HG03045 (cell line): ENCODE measurements at regions not wholly inside any gene's neighbourhood (a gene's known extent, or its start where the extent isn't known, plus 50 kb on each side); places are given as distances from the start of the nearest gene placed in this dataset.

Source experiments
- ATAC-seq: cut with Tn5 transposase; IDR thresholded peaks from one replicate; pipeline ENCODE4 v1.9.1; 2021; ENCODE audit warnings: mild to moderate bottlenecking, moderate library complexity; ENCODE audit not compliant: unreplicated experiment

GRCh38 chr15:39454189-39454986, 126.5 kb upstream of the THBS1 start:
- no peak for ATAC-seq

DNA sequence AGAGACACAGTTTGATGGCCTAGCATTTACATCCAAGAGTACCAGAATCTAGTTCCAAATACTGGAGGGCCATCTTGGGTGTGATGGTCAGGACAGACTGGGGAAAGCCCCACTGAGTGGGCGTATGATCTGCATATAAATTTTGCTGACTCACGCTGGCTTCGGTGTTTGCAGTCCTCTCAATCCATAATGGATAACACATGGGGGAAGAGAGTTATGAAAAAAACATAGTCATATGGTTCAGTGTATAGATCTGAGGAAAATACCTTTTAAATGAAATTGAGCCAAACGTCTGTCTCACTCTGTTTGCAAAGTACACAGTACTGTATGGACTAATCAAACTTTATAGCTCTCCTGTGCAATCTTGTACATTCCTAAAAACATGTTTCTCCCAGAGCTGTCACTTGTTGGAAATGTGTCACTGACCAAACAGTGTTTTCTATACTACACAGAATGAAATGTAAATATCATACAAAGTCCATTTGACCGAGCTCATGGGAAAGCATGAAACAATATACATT, 125.3 kb upstream of the THBS1 start:
- ATAC-seq, result no peak

DNA sequence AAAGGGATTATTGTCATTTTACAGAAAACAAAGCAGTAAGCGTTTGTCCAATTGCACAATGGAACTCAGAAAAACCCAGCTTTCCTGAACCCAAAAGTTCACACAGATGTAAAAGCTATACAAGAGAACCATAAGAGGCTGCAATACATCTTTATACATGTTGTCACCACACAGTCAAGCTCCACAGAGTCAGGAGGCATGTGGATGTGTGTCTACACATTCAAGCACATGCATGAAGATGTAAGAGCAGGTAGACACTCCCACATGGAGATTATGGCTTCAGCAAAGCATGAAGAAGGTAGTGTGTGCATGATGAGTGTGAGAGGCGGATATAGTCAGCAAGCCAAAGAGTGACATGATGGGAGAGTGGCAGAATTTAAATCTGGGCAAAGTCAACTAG, 124.7 kb upstream of the THBS1 start:
- ATAC-seq, result no peak

DNA sequence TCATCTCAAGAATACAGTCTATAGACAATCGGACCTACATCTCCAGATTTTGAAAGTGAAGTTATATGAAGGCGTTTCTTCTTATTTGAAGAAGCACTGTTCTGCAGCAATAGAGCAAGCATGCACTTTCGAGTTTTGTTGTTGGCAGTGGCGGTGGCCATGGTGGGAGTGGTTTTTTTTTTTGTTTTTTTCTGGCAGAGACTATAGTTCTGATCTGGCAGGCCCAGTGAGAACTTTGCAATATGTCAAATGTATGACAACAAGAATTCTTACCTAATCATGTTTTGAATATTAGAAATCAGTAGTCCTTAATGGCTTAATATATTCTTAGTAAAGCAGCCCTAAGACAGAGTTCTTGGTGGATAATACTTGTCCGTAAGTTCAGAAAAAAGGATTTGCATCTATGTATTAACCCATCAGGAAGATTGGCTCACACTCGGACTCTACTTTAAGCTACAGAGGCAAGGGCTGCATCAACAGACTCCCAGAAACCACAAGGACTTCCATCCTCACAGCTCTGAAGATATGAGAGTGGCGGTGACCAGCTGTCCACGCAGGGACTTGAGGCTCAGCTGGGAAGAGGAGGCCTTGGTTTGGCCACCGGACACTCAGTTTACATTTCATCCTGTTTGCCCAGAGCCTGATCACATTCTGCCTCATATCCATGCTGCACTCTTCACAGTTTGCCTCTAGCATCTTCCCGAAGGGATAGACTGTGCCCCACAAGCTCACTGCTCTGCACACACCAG, 124.1 kb upstream of the THBS1 start:
- no peak for ATAC-seq

DNA sequence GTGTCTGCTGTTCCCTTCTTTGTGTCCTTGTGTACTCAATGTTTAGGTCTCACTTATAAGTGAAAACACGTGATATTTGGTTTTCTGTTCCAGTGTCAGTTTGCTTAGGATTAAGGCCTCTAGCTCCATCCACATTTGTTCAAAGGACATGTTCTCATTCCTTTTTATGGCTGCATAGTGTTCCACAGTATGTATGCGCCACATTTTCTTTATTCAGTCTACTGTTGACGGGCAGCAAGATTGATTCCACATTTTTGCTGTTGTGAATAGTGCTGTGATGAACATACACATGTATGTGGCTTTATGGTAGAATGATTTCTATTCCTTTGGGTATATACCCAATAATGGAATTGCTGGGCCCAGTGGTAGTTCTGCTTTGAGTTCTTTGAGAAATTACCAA, 122.7 kb upstream of the THBS1 start:
- no peak for ATAC-seq

DNA sequence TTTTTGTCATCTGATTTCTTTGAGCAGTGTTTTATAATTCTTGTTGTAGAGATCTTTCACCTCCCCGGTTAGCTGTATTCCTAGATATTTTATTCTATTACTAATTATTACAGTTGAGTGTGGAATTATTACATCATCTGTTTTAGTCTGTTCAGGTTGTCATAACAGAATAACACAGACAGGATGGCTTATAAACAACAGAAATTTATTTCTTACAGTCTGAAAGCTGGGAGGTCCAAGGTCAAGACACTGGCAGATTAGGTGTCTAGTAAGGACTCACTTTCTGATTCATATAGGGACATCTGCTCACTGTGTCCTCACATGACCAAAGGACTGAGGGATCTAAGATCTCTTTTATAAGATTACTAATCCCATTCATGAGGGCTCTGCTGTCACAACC, 121.3 kb upstream of the THBS1 start:
- ATAC-seq, result no peak

- no peak for ATAC-seq
Measured at GRCh38 chr15:39460748-39461147, 120.1 kb upstream of the THBS1 start.

- no peak for ATAC-seq
Measured at GRCh38 chr15:39461536-39462130, 119.2 kb upstream of the THBS1 start.

DNA sequence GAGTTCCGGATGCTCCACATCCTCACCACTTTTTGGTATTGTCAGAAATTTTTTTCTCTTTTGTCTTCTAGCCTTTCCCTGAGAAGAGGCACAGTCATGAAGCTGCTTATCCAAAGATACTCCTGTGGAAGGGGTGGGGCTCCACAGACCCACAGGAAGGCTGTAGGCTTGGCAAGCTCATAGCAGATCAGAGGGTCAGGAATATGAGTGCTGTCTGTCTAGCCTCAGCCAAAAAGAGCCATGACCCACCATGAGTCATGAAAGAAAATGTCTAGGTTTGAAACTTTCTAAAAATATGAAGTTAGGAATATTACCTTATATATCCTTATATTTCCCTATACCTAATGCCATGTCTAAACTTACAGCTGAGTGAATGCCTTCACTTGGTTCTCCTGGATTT, 118.2 kb upstream of the THBS1 start:
- no peak for ATAC-seq

DNA sequence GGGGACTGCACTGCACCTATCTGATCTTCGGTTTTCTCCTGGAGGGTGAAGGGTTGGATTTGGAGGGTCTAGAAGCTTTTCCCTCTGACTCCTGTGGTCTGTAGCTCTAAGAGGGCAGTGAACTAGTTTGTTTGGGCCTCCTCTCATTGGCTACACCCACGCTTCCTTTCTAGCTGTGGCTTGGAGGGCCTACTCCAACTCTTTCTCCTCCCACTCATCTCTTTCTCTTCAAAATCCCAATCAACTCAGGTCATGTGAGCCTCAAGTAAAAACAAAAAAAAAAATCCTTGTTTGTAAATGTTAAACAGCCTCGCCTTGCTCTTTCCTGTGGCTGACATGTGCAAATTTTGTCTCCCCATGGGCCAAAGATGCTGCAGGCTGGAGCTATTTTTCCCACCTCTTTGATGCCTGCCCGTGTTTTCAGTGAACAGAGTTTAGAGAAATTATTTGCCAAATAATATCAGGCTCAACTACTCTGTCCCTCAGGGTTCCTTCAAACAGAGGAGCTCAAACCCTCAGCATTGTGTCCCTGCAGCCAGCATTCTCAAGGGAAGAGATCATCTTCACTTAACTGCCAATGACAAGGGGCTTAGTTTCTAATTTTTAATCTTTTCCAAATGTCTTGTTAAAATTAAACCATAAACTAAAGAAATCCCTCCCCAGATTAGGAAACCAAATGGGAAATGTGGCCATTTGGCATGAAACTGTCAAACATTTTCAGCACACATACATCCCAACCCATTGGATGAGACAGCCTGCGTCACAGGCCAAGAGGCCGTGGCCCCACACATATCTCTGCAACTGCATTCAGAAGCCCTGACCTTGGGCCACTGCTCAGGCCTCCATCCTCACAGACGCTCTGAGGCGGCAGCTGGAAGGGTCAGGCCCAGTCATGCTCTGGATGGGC, 114.8 kb upstream of the THBS1 start:
- no peak for ATAC-seq

DNA sequence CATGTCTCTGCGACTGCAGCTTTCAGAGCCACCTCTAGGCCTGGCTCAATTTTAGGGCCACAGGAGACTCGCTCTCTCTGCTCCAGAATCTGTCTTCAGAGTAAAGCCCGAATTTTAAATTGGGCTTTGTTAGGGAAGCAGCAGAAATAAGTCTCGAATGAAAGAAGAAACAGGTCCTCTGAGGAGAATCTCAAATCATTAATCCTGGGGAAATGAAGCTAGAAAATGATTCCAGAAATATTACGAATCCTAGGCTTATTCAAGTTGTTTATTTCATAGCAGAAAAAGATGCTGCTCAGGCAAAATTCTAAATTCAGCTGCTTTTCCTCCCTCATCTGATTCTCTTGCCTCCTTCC, 114.2 kb upstream of the THBS1 start:
- no peak for ATAC-seq

GRCh38 chr15:39468331-39468730, 112.5 kb upstream of the THBS1 start:
- ATAC-seq, result no peak

DNA sequence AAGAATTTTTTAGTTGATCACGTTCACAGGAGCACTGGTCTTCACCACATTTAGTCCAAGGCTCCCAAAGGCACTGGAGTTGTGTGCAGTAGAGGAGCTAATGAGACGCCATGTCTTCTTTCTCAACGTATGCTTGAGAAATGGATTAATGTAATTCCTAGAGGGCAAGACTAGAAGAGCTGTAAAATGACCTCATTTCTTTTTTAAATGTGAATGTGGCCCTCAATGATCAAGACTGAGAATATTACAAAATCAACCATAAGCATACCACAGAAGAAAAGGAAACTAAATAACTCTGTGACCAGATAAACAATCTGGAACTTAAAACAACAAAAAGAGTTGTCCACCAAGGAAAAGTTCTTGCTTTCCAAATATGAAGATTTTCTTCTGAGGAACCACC, 112.1 kb upstream of the THBS1 start:
- no peak for ATAC-seq

- no peak for ATAC-seq
Measured at GRCh38 chr15:39471785-39472574, 108.9 kb upstream of the THBS1 start.

DNA sequence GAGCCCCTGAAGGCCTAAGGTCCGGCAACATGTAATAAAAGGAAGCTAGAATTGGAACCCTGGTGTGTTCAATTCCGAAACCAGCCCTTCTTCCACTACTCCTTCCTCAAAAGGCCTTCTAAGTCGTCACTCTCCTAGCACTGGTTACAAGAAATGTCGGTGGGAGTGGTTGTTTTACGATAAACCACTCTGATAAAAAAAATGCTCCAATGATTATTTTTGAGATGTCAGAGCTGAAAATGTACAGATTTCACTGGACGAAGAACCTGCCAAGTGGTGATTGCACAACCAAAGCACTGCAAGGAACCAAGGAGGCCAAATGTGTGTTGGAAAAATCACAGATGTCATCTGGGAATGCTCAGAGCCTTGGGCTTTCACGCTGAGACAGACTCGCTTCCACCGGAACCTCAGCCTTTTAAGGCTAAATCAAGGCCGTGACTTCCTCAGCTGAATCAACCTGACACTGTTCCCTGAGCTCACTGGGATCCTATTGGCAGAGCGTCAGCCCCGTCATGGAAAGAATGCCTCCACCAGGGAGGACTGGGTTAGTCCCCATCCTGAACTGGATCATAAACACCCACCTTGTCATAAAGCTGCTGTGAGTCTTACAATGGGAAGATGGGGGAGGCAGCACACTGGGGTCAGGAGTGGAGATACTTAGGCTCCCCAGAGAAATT, 108.1 kb upstream of the THBS1 start:
- ATAC-seq, result no peak

- ATAC-seq, result no peak
Measured at GRCh38 chr15:39473298-39473947, 107.5 kb upstream of the THBS1 start.

DNA sequence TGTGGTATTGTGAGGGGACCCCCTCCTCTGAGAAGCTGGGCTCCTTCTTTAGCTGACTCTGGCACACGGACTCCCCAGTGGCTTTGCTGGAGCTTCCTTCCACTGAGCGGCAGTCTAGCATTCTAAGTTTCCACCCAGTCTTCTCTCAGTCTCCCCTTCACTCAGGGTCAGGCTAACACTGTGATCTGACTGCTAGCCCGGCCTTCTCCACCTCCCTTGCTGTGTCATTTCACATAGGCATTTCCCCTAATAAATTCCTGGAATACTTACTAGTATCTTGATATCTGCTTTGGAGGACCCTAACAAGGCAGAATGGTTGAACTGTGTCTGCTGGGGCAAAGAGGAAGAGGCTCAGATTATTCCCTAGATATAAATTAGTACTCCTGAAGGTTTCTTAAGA, 106.2 kb upstream of the THBS1 start:
- no peak for ATAC-seq

DNA sequence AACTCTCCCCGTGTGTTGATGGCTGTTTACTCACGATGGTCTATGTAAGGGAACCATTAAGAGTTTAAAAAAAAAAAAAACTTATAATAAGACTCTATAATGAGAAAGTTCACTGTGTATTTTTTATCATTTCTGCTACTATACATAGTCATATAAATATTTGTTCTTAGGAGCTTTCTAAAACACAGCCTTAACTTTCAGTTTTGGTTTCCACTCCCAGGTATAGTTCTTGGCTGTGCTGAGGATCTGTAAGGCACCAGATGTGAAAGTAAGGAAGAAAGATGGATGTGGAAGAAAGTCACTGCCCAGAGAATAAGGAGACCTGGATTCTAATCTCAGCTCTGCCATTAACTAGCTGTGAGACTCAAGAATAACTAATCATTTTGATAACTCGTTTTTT, 101.9 kb upstream of the THBS1 start:
- no peak for ATAC-seq

DNA sequence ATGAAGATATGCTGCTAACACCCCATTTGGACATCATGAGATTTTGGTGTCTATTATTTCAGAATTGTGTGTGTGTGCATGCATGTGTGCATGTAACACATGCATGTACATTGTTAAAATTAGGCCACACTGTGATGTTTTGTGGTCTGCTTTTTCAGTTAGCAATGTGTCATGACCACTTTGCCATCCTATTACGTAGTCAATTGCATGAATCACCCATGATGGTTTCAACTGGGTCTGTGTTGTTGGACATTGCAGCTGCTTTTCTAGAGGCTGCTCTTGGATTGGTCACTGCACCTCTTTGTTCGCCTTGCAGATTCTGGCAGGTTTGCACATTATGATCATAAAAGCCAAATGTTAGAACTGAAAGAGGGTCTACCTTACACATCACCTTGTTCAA, 101.0 kb upstream of the THBS1 start:
- no peak for ATAC-seq
